MM.1S (cell line): ENCODE measurements at regions not wholly inside any gene's neighbourhood (a gene's known extent, or its start where the extent isn't known, plus 50 kb on each side); places are given as distances from the start of the nearest gene placed in this dataset.

Experiments used
- DNase-seq: peaks from one replicate; pipeline ENCODE4 v3.0.0-alpha.2; 2015
- H2AFZ ChIP-seq: fragments of 300-600 bp; sonication (generic); 2 replicates; pipeline ENCODE4 v1.6.0; 2016; ENCODE audit warnings: antibody characterized with exemption, low read length
- H3F3A ChIP-seq: fragments of 300-600 bp; sonication (generic); 2 replicates; pipeline ENCODE4 v1.6.1; 2016; ENCODE audit warnings: mild to moderate bottlenecking, antibody characterized with exemption, low read length, moderate library complexity, mixed read lengths; ENCODE audit not compliant: insufficient read depth
- H3K27ac ChIP-seq: fragments of 300-600 bp; sonication (generic); 2 replicates; pipeline ENCODE4 v1.5.1; 2016; ENCODE audit warnings: mild to moderate bottlenecking, low read length
- H3K27me3 ChIP-seq: fragments of 300-600 bp; sonication (generic); replicated peaks from 2 replicates; pipeline ENCODE4 v1.6.0; 2016; ENCODE audit warnings: low read length; ENCODE audit not compliant: insufficient read depth
- H3K36me3 ChIP-seq: fragments of 300-600 bp; sonication (generic); replicated peaks from 2 replicates; pipeline ENCODE4 v1.6.1; 2016; ENCODE audit warnings: mild to moderate bottlenecking, low read length, mixed read lengths; ENCODE audit not compliant: insufficient read depth
- H3K4me1 ChIP-seq: fragments of 300-600 bp; sonication (generic); 2 replicates; pipeline ENCODE4 v1.6.1; 2016; ENCODE audit warnings: low read length, mixed read lengths
- H3K4me2 ChIP-seq: fragments of 300-600 bp; sonication (generic); 2 replicates; pipeline ENCODE4 v1.6.0; 2016; ENCODE audit warnings: low read depth, low read length
- H3K4me3 ChIP-seq: fragments of 300-600 bp; sonication (generic); 2 replicates; pipeline ENCODE4 v1.5.1; 2016; ENCODE audit warnings: low read length, mixed read lengths
- H3K79me2 ChIP-seq: fragments of 300-600 bp; sonication (generic); 2 replicates; pipeline ENCODE4 v1.6.1; 2016; ENCODE audit warnings: mixed run types, low read length, mixed read lengths
- H3K9ac ChIP-seq: fragments of 300-600 bp; sonication (generic); 2 replicates; pipeline ENCODE4 v1.6.1; 2016; ENCODE audit warnings: low read length, mixed read lengths
- H3K9me2 ChIP-seq: fragments of 300-600 bp; sonication (generic); replicated peaks from 2 replicates; pipeline ENCODE4 v1.6.1; 2016; ENCODE audit warnings: mild to moderate bottlenecking, low read length, mixed read lengths; ENCODE audit not compliant: insufficient read depth
- H3K9me3 ChIP-seq: fragments of 300-600 bp; sonication (generic); replicated peaks from 2 replicates; pipeline ENCODE4 v1.6.1; 2016; ENCODE audit warnings: mild to moderate bottlenecking, low read length, mixed read lengths; ENCODE audit not compliant: insufficient read depth
- H4K20me1 ChIP-seq: fragments of 300-600 bp; sonication (generic); 2 replicates; pipeline ENCODE4 v1.6.1; 2016; ENCODE audit warnings: mild to moderate bottlenecking, low read length, moderate library complexity, mixed read lengths; ENCODE audit not compliant: insufficient read depth
- EZH2 ChIP-seq: fragments of 300-600 bp; sonication (generic); optimal IDR thresholded peaks from 2 replicates; pipeline ENCODE3; 2017; ENCODE audit warnings: low read depth, mild to moderate bottlenecking, antibody characterized with exemption, low read length, mixed read lengths
- EZH2phosphoT487 ChIP-seq: fragments of 300-600 bp; sonication (generic); IDR thresholded peaks from 2 replicates; pipeline ENCODE4 v1.6.1; 2018; ENCODE audit warnings: antibody characterized with exemption, low read length
- TF ChIP-seq, protein P1 (sequence below): fragments of 300-600 bp; sonication (generic); IDR thresholded peaks from 2 replicates; pipeline ENCODE4 v1.5.1; 2016; ENCODE audit warnings: antibody characterized with exemption, low read length, mixed read lengths

DNA sequence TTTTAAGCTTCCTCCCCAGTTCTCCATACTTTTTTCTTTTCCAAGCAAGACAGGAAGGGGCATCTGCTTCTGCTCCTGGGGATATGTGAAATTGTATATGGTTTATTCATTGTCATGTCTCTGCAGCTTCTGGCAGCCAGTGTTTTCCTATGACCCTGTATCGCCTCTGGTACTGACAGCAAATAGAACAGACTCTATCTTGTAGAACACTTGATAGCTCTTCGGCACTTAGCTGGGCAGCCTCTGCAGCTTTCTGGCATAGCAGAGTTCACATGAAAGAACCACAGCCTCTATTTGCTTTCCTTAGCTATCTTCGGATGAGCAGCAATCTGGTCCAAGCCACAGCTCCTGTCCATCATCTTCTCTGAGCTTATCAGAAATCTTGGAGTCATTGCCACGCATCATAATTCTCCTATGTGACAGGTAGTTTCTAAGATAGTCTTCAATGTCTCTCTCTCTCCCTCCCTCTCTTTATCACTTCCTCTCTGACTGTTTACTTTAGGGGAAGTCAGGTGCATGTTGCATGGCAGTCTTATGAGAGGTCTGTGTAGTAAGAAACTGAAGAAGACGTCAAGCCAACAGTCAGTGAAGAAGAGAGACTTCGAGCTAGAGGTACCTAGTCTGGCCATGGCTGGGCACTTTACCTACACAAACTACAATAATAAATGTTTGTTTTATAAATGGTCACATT lies 627.7 kb upstream of the CDH2 start:
- H3K9me3 ChIP-seq, result no peaks in the 10 kb centered on the region
- no peaks in the 10 kb centered on the region for H3K27me3 ChIP-seq
- H3K9me2 ChIP-seq, result no peaks in the 10 kb centered on the region
- no peaks in the 10 kb centered on the region for H3K4me1 ChIP-seq
- H3K9ac ChIP-seq, result no peak overlapping the region
- no peak overlapping the region for H3K27ac ChIP-seq
- no peaks in the 10 kb centered on the region for H3K36me3 ChIP-seq
- TF ChIP-seq EZH2, result no peak
- TF ChIP-seq EZH2phosphoT487, result no peak
- H4K20me1 ChIP-seq, result no peaks in the 10 kb centered on the region
- H3K79me2 ChIP-seq, result no peaks in the 10 kb centered on the region
- H3K4me2 ChIP-seq, result no peak overlapping the region
- DNase-seq, result no peak
- no peak overlapping the region for H2AFZ ChIP-seq
- no peaks in the 10 kb centered on the region for H3F3A ChIP-seq
- no peak overlapping the region for H3K4me3 ChIP-seq

DNA sequence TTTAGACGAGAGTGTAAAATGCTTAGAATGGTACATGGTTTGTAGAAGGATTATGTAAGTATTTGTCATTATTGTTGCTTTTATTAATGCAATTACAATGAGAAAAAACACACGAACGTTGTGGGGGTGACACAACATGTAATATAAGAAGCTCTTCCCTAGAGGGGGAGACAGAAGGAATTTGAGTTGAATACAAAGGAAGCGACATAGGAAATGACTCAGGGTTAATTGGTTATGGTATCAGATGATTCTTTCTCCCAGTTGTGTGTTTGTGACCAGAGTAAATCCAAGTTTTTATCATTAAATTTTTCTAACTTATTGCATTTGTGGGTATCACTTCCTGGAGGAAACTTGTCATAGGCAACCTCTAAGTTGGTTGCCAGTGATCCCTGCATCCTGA lies 625.6 kb upstream of the CDH2 start:
- no peak overlapping the region for H3K4me2 ChIP-seq
- TF ChIP-seq, protein P1, sequence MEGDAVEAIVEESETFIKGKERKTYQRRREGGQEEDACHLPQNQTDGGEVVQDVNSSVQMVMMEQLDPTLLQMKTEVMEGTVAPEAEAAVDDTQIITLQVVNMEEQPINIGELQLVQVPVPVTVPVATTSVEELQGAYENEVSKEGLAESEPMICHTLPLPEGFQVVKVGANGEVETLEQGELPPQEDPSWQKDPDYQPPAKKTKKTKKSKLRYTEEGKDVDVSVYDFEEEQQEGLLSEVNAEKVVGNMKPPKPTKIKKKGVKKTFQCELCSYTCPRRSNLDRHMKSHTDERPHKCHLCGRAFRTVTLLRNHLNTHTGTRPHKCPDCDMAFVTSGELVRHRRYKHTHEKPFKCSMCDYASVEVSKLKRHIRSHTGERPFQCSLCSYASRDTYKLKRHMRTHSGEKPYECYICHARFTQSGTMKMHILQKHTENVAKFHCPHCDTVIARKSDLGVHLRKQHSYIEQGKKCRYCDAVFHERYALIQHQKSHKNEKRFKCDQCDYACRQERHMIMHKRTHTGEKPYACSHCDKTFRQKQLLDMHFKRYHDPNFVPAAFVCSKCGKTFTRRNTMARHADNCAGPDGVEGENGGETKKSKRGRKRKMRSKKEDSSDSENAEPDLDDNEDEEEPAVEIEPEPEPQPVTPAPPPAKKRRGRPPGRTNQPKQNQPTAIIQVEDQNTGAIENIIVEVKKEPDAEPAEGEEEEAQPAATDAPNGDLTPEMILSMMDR, result no peak
- TF ChIP-seq EZH2phosphoT487 (no peak), EZH2 (no peak)

DNA sequence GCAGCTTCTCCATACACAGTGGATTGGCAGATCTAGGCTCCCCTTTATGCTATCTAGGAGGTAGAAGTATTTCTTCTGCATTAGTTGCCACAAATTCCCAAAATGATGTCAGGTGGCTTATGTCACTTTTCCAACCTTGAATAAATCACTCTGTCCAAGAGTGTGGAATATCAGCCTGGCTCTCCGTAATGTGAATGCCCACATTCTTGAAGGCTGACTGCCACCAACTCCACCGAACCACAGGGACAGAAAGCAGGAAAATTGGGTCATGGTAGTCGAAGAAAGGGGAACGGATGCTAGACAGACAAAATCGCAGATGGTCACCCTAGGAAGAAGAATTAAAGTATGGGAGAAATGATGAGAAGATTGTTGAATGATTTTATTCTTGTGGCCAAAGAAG lies 624.9 kb upstream of the CDH2 start:
- Histone ChIP-seq H3K9me3 (no peaks in the 10 kb centered on the region), H3K79me2 (no peaks in the 10 kb centered on the region), H3K27ac (no peak overlapping the region), H3K4me3 (no peak overlapping the region), H2AFZ (no peak overlapping the region), H4K20me1 (no peaks in the 10 kb centered on the region), H3K4me1 (no peaks in the 10 kb centered on the region), H3K36me3 (no peaks in the 10 kb centered on the region), H3K4me2 (no peak overlapping the region), H3K9ac (no peak overlapping the region), H3F3A (no peaks in the 10 kb centered on the region), H3K27me3 (no peaks in the 10 kb centered on the region), H3K9me2 (no peaks in the 10 kb centered on the region)
- DNase-seq, result no peak
- no peak for TF ChIP-seq EZH2phosphoT487
- TF ChIP-seq, protein P1, result no peak
- TF ChIP-seq EZH2, result no peak

More for the DNA sequence above, 625.6 kb upstream of the CDH2 start:
- H4K20me1 ChIP-seq, result no peaks in the 10 kb centered on the region
- no peak overlapping the region for H3K9ac ChIP-seq
- H3K27ac ChIP-seq, result no peak overlapping the region
- no peaks in the 10 kb centered on the region for H3K36me3 ChIP-seq
- H3K9me3 ChIP-seq, result no peaks in the 10 kb centered on the region
- H3F3A ChIP-seq, result no peaks in the 10 kb centered on the region
- no peak overlapping the region for H3K4me3 ChIP-seq
- no peaks in the 10 kb centered on the region for H3K9me2 ChIP-seq
- H2AFZ ChIP-seq, result no peak overlapping the region
- H3K4me1 ChIP-seq, result no peaks in the 10 kb centered on the region
- DNase-seq, result no peak
- no peaks in the 10 kb centered on the region for H3K27me3 ChIP-seq
- no peaks in the 10 kb centered on the region for H3K79me2 ChIP-seq
